Nephron progenitor cell (in vitro differentiated cells): ENCODE measurements at regions not wholly inside any gene's neighbourhood (a gene's known extent, or its start where the extent isn't known, plus 50 kb on each side); places are given as distances from the start of the nearest gene placed in this dataset.

ENCODE experiments used
- DNase-seq: peaks from one replicate; pipeline ENCODE4 v3.0.0; 2021
- H3K27ac Mint-ChIP-seq: 2 replicates; pipeline ENCODE4 v1.8.0; 2021; ENCODE audit warnings: mild to moderate bottlenecking, moderate library complexity, mixed read lengths
- H3K27me3 Mint-ChIP-seq: 2 replicates; pipeline ENCODE4 v1.8.0; 2021; ENCODE audit warnings: mild to moderate bottlenecking, low read depth, mixed read lengths; ENCODE audit not compliant: poor library complexity
- H3K36me3 Mint-ChIP-seq: 2 replicates; pipeline ENCODE4 v1.8.0; 2021; ENCODE audit warnings: low read depth, mixed read lengths
- H3K4me1 Mint-ChIP-seq: 2 replicates; pipeline ENCODE4 v1.8.0; 2021; ENCODE audit warnings: mixed read lengths
- H3K4me3 Mint-ChIP-seq: 2 replicates; pipeline ENCODE4 v1.8.0; 2021; ENCODE audit warnings: mild to moderate bottlenecking, moderate library complexity, mixed read lengths
- H3K9me3 Mint-ChIP-seq: 2 replicates; pipeline ENCODE4 v1.8.0; 2021; ENCODE audit warnings: mild to moderate bottlenecking, moderate library complexity, mixed read lengths
- CTCF ChIP-seq: fragments of 200-600 bp; sonication (generic); IDR thresholded peaks from 2 replicates; pipeline ENCODE4 v1.5.0; 2021; ENCODE audit warnings: antibody characterized with exemption

GRCh38 chr7:67866812-67867211 is 870.2 kb downstream of the TYW1 start:
- H3K9me3 Mint-ChIP-seq = peaks cover 13% of the 10 kb centered on the region
- no peaks in the 10 kb centered on the region for H3K36me3 Mint-ChIP-seq
- no peaks in the 10 kb centered on the region for H3K4me1 Mint-ChIP-seq
- no peak overlapping the region for H3K4me3 Mint-ChIP-seq
- peaks cover 13% of the 10 kb centered on the region for H3K27me3 Mint-ChIP-seq
- no peak for DNase-seq
- TF ChIP-seq CTCF = no peak
- no peak overlapping the region for H3K27ac Mint-ChIP-seq

- no peak for TF ChIP-seq CTCF
- peaks cover 12% of the 10 kb centered on the region for H3K27me3 Mint-ChIP-seq
- H3K4me1 Mint-ChIP-seq = no peaks in the 10 kb centered on the region
- DNase-seq = no peak
- no peaks in the 10 kb centered on the region for H3K36me3 Mint-ChIP-seq
- no peaks in the 10 kb centered on the region for H3K9me3 Mint-ChIP-seq
- no peak overlapping the region for H3K4me3 Mint-ChIP-seq
- H3K27ac Mint-ChIP-seq = no peak overlapping the region
Measured at GRCh38 chr7:67870396-67870795, 873.8 kb downstream of the TYW1 start.

- Mint-ChIP-seq H3K4me1 (no peaks in the 10 kb centered on the region), H3K27ac (no peak overlapping the region), H3K9me3 (no peaks in the 10 kb centered on the region), H3K27me3 (peaks cover 10% of the 10 kb centered on the region), H3K36me3 (no peaks in the 10 kb centered on the region), H3K4me3 (no peak overlapping the region)
- no peak for DNase-seq
- no peak for TF ChIP-seq CTCF
Measured at GRCh38 chr7:67875558-67875957, 878.9 kb downstream of the TYW1 start.

- no peak for TF ChIP-seq CTCF
- H3K9me3 Mint-ChIP-seq = no peaks in the 10 kb centered on the region
- no peaks in the 10 kb centered on the region for H3K36me3 Mint-ChIP-seq
- H3K27ac Mint-ChIP-seq = no peak overlapping the region
- no peak overlapping the region for H3K4me3 Mint-ChIP-seq
- no peak for DNase-seq
- no peaks in the 10 kb centered on the region for H3K4me1 Mint-ChIP-seq
- peaks cover 22% of the 10 kb centered on the region for H3K27me3 Mint-ChIP-seq
Measured at GRCh38 chr7:67878808-67879207, 882.2 kb downstream of the TYW1 start.

GRCh38 chr7:67882843-67883242 is 886.2 kb downstream of the TYW1 start:
- Mint-ChIP-seq H3K36me3 (no peaks in the 10 kb centered on the region), H3K4me1 (no peaks in the 10 kb centered on the region), H3K27me3 (peaks cover 19% of the 10 kb centered on the region), H3K27ac (no peak overlapping the region), H3K9me3 (peaks cover 26% of the 10 kb centered on the region), H3K4me3 (no peak overlapping the region)
- DNase-seq = no peak
- no peak for TF ChIP-seq CTCF

- H3K4me3 Mint-ChIP-seq = no peak overlapping the region
- no peak overlapping the region for H3K27ac Mint-ChIP-seq
- no peaks in the 10 kb centered on the region for H3K4me1 Mint-ChIP-seq
- H3K9me3 Mint-ChIP-seq = peaks cover 57% of the 10 kb centered on the region
- H3K27me3 Mint-ChIP-seq = no peaks in the 10 kb centered on the region
- DNase-seq = no peak
- no peak for TF ChIP-seq CTCF
- peaks cover 4% of the 10 kb centered on the region for H3K36me3 Mint-ChIP-seq
Measured at GRCh38 chr7:67890316-67890715, 893.7 kb downstream of the TYW1 start.
